Natural killer cell treated with Interleukin-12 subunit alpha and Interleukin-12 subunit beta and Interleukin-15 and Interleukin-18, amount 100 ng/mL, for 72 hours (primary cell): ENCODE measurements at regions not wholly inside any gene's neighbourhood (a gene's known extent, or its start where the extent isn't known, plus 50 kb on each side); places are given as distances from the start of the nearest gene placed in this dataset.
A peak's percentile ranks its signal among the peaks of the same experiment; 100 is the strongest.
"Not testable (repeated sequence)": the region's sequence is repeated elsewhere in the genome, so short reads cannot be mapped to it uniquely, and the experiment has no call there.

Experiments
- ATAC-seq, 2 donors: fragments of 150-1000 bp; cut with Tn5 transposase in 1 of 2; sonication (Bioruptor Pico), chemical (Tn5 transposase) in 1 of 2; 2 replicates each; pipeline ENCODE4 v1.10.0; 2021
- DNase-seq: peaks from one replicate; pipeline ENCODE4 v3.0.0; 2022; ENCODE audit warnings: low spot score
- H3K27ac Mint-ChIP-seq, 2 donors: 1 replicate in 1 of 2; 2 replicates in 1 of 2; pipeline ENCODE4 v1.8.0; 2022; ENCODE audit warnings: mixed read lengths in 2 of 2, mild to moderate bottlenecking in 1 of 2, moderate library complexity in 1 of 2
- H3K27me3 Mint-ChIP-seq, 2 donors: 1 replicate in 1 of 2; 2 replicates in 1 of 2; pipeline ENCODE4 v1.8.0; 2022; ENCODE audit warnings: mixed read lengths in 2 of 2
- H3K36me3 Mint-ChIP-seq: one replicate; pipeline ENCODE4 v1.8.0; 2022; ENCODE audit warnings: mixed read lengths
- H3K4me1 Mint-ChIP-seq, 2 donors: 1 replicate in 1 of 2; 2 replicates in 1 of 2; pipeline ENCODE4 v1.8.0; 2022; ENCODE audit warnings: low read depth in 2 of 2, mixed read lengths in 2 of 2, mild to moderate bottlenecking in 1 of 2
- H3K4me3 Mint-ChIP-seq: one replicate; pipeline ENCODE4 v1.8.0; 2022; ENCODE audit warnings: mixed read lengths
- H3K9me3 Mint-ChIP-seq: 2 replicates; pipeline ENCODE4 v1.8.0; 2022; ENCODE audit warnings: mixed read lengths

DNA sequence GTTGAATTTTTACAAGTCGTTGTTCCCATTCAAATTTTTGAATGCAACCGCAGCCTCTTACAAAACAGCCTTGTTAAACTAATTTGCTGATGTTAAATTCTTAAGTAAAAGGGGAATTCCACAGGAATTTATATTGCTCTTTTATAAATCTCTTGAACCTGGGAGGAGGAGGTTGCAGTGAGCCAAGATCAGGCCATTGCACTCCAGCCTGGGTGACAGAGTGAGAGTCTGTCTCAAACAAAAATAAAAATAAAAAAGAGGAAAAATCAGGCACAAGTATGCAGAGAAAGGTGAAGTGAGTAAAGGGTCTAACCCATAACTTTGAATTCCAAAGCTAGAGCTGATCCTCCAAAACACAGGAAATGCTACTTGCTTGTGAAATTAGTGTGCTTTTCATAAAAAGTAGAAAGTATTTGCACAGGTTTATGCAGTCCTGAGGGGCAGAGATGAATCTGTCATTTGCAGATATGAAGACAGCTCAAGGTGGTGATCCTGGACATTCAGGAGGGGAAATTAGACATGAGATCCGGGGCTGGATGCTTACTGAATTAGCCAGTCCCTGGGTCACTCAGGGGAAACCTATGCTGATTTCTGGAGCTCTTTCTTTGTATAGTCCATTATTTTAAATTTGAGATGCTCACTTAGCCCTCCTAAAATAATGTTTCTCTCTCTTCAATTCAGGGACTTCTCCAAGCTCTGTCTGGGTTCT, 53.7 kb downstream of the OR11H2 start:
- H3K4me1 Mint-ChIP-seq, H3K27ac Mint-ChIP-seq, H3K27me3 Mint-ChIP-seq, ATAC-seq, H3K36me3 Mint-ChIP-seq, H3K4me3 Mint-ChIP-seq, H3K9me3 Mint-ChIP-seq, DNase-seq: not testable (repeated sequence)

DNA sequence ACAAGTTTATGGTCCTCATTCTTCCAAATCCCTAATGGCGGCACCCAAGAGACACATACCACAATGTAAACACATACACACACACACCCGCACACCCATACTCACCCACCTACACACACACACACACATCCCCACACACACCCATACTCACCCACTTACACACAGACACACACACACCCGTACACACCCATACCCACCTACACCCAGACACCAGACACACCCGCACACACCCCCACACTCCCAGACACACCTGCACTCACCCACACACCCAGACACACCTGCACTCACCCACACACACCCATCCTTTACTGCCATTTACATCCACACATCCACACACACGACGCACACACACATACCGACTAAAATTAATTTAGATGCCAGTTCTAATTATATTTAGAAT, 55.0 kb downstream of the OR11H2 start:
- peak in 1 of 2 donors; percentile 53 for ATAC-seq
- not testable (repeated sequence) for H3K4me1 Mint-ChIP-seq, H3K4me3 Mint-ChIP-seq, H3K36me3 Mint-ChIP-seq, H3K27ac Mint-ChIP-seq, DNase-seq, H3K27me3 Mint-ChIP-seq, H3K9me3 Mint-ChIP-seq

DNA sequence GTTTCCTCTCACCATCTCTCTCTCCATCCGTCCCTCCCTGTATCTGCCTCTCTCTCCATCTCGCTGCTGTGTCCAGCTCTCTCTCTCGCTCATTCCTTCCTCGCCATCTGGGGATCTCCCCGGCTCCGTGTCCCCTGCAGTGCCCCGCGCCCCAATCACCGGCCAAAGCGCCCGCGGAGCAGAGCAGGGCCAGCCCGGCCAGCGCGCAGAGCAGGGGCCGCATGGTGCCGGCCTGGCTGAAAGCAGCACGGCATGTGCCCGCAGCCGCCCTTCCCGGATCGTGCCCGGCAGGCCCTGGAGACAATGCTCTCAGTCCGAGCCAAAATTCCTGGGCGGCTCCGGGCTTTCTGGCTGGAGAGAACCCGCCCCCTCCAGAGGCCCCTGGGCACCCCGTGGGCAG, 75.1 kb downstream of the OR11H2 start:
- H3K27ac Mint-ChIP-seq, H3K4me3 Mint-ChIP-seq, H3K36me3 Mint-ChIP-seq, H3K4me1 Mint-ChIP-seq, H3K9me3 Mint-ChIP-seq, DNase-seq, ATAC-seq, H3K27me3 Mint-ChIP-seq: not testable (repeated sequence)

DNA sequence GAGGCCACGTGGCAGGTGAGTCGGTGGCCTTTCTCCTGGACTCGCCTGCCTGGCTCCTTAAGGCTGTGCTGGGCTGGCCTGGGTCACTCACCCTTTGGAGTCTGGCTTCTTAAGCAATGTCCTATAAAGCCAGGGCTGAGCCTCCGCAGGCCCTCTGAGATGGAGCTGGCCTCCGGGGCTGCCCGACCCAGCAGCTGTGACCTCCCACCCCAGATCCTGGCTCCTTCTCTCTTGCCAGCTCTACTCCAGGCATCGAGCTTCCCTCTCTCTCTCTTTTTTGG, 75.7 kb downstream of the OR11H2 start:
- not testable (repeated sequence) for H3K36me3 Mint-ChIP-seq, H3K4me1 Mint-ChIP-seq, H3K27me3 Mint-ChIP-seq, ATAC-seq, H3K27ac Mint-ChIP-seq, H3K4me3 Mint-ChIP-seq, DNase-seq, H3K9me3 Mint-ChIP-seq

DNA sequence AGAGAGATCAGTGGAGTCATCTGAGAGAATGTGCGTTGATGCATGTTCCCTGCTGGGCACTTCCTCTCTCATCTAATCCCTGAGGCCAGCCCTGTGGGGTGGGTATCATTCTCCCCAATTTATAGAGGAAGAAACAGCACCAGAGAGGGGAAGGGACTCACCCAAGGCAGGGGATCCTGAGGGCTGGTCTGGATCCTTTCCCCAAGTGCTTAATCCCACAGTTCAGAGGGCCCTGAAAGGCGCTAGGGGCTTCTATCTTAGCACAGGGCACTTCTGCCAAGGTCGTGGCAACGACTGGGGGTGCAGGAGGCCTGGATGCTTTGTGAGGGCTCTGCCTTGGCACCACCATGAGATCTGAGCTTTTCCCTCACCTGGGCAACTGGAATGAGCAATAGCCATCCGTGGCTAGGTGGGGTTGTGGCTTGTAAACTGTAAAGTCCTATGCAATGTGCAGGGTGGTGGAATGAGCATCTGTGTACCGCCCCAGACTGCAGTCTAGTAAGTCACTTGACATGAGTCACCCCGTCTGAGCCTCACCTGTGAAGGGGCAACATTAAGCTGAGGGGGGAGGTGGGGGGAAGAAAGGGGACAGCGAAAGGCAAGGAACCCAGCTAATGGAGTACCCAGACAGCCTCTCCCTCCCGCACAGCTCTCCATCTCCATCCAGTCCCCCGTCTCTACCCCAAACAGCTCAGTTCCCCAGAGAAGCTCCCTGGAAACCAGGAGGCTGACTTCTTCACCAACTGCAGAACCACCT, 76.2 kb downstream of the OR11H2 start:
- H3K9me3 Mint-ChIP-seq, H3K4me3 Mint-ChIP-seq, H3K27me3 Mint-ChIP-seq, H3K4me1 Mint-ChIP-seq, DNase-seq, H3K36me3 Mint-ChIP-seq, H3K27ac Mint-ChIP-seq, ATAC-seq: not testable (repeated sequence)

DNA sequence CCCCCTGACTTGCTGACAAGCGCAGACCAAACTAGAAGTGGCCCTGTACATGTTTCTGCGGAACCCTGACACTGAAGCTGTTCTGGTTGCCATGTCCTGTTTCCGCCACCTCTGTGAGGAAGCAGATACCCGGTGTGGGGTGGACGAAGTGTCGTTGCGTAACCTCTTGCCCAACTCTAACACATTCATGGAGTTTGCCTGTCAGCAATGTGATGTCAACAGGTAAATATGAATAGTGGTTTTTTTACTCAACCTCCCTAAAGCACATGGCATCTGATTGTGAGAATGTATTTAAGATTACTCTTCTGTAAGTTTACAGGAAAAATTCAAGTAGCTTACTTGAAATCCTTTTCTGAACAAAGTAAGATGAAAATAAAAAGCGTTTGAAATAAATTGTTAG, 100.1 kb downstream of the OR11H2 start:
- not testable (repeated sequence) for H3K4me3 Mint-ChIP-seq, H3K36me3 Mint-ChIP-seq, DNase-seq, H3K4me1 Mint-ChIP-seq, H3K27ac Mint-ChIP-seq, H3K9me3 Mint-ChIP-seq, H3K27me3 Mint-ChIP-seq, ATAC-seq
